Activated CD8-positive, alpha-beta T cell treated with anti-CD3 and anti-CD28 coated beads, Interleukin-2, amount 10 ng/mL, durations not matched to agents 7 days and 5 days (primary cell): ENCODE measurements at regions not wholly inside any gene's neighbourhood (a gene's known extent, or its start where the extent isn't known, plus 50 kb on each side); places are given as distances from the start of the nearest gene placed in this dataset.

ENCODE experiments used
- ATAC-seq: fragments of 150-1000 bp; cut with Tn5 transposase; one replicate; pipeline ENCODE4 v1.10.0; 2021; ENCODE audit warnings: moderate library complexity
- CTCF ChIA-PET: fragments of 350-600 bp; sonication (Branson Sonifier 250); formaldehyde crosslinking; loops from one replicate; lab custom pipeline; 2021; ENCODE audit warnings: antibody characterized with exemption; lab: Charles Lee
- POLR2A ChIA-PET: fragments of 350-600 bp; sonication (Branson Sonifier 250); formaldehyde crosslinking; loops from one replicate; lab custom pipeline; 2021; ENCODE audit warnings: antibody characterized with exemption; lab: Charles Lee
- DNase-seq: peaks from one replicate; pipeline ENCODE4 v3.0.0-alpha.2; 2020
- H3K27ac Mint-ChIP-seq: one replicate; pipeline ENCODE4 v1.8.0; 2021; ENCODE audit warnings: mild to moderate bottlenecking, mixed read lengths
- H3K27me3 Mint-ChIP-seq: one replicate; pipeline ENCODE4 v1.8.0; 2021; ENCODE audit warnings: low read depth, mixed read lengths
- H3K36me3 Mint-ChIP-seq: one replicate; pipeline ENCODE4 v1.8.0; 2021; ENCODE audit warnings: low read depth, mixed read lengths
- H3K4me1 Mint-ChIP-seq: one replicate; pipeline ENCODE4 v1.8.0; 2021; ENCODE audit warnings: low read depth, mixed read lengths
- H3K4me3 Mint-ChIP-seq: one replicate; pipeline ENCODE4 v1.8.0; 2021; ENCODE audit warnings: mild to moderate bottlenecking, mixed read lengths
- H3K9me3 Mint-ChIP-seq: one replicate; pipeline ENCODE4 v1.8.0; 2022; ENCODE audit warnings: mixed read lengths; ENCODE audit not compliant: insufficient read depth

GRCh38 chr5:137567226-137567625 is 68.1 kb upstream of the SPOCK1 start:
- H3K4me1 Mint-ChIP-seq = peaks cover 15% of the 10 kb centered on the region
- no peaks in the 10 kb centered on the region for H3K36me3 Mint-ChIP-seq

GRCh38 chr5:137566780-137567179 is 67.7 kb upstream of the SPOCK1 start:
- Mint-ChIP-seq H3K27ac (no peak overlapping the region), H3K36me3 (no peaks in the 10 kb centered on the region), H3K9me3 (no peaks in the 10 kb centered on the region), H3K27me3 (peaks cover 10% of the 10 kb centered on the region), H3K4me3 (no peak overlapping the region), H3K4me1 (peaks cover 15% of the 10 kb centered on the region)
- no peak for DNase-seq
- ChIA-PET CTCF (no interaction called here), POLR2A (no interaction called here)
- no peak for ATAC-seq

More at GRCh38 chr5:137567226-137567625, 68.1 kb upstream of the SPOCK1 start:
- H3K4me3 Mint-ChIP-seq = no peak overlapping the region
- DNase-seq = no peak
- no peak overlapping the region for H3K27ac Mint-ChIP-seq
- peaks cover 10% of the 10 kb centered on the region for H3K27me3 Mint-ChIP-seq
- ChIA-PET CTCF (no interaction called here), POLR2A (no interaction called here)
- H3K9me3 Mint-ChIP-seq = no peaks in the 10 kb centered on the region
- no peak for ATAC-seq

- Mint-ChIP-seq H3K4me3 (no peak overlapping the region), H3K36me3 (no peaks in the 10 kb centered on the region), H3K27me3 (peaks cover 10% of the 10 kb centered on the region), H3K27ac (no peak overlapping the region), H3K9me3 (no peaks in the 10 kb centered on the region), H3K4me1 (peaks cover 15% of the 10 kb centered on the region)
- ChIA-PET POLR2A (no interaction called here), CTCF (no interaction called here)
- no peak for DNase-seq
- no peak for ATAC-seq
Observed at GRCh38 chr5:137566118-137566541, 67.0 kb upstream of the SPOCK1 start.

- no peak overlapping the region for H3K4me3 Mint-ChIP-seq
- H3K27ac Mint-ChIP-seq = no peak overlapping the region
- DNase-seq (no peak), ATAC-seq (no peak)
- H3K36me3 Mint-ChIP-seq = no peaks in the 10 kb centered on the region
- no peaks in the 10 kb centered on the region for H3K9me3 Mint-ChIP-seq
- peaks cover 10% of the 10 kb centered on the region for H3K27me3 Mint-ChIP-seq
- ChIA-PET POLR2A (no interaction called here), CTCF (no interaction called here)
- H3K4me1 Mint-ChIP-seq = peaks cover 15% of the 10 kb centered on the region
Observed at GRCh38 chr5:137565450-137565849, 66.3 kb upstream of the SPOCK1 start.

GRCh38 chr5:137564398-137564961 is 65.4 kb upstream of the SPOCK1 start:
- no peak for ATAC-seq
- H3K4me3 Mint-ChIP-seq = no peak overlapping the region

GRCh38 chr5:137563646-137564397 is 64.7 kb upstream of the SPOCK1 start:
- peaks cover 15% of the 10 kb centered on the region for H3K4me1 Mint-ChIP-seq
- no peak for DNase-seq
- H3K9me3 Mint-ChIP-seq = no peaks in the 10 kb centered on the region
- POLR2A ChIA-PET = no interaction called here
- H3K36me3 Mint-ChIP-seq = no peaks in the 10 kb centered on the region
- H3K27me3 Mint-ChIP-seq = peaks cover 15% of the 10 kb centered on the region
- no peak overlapping the region for H3K4me3 Mint-ChIP-seq
- CTCF ChIA-PET = no interaction called here
- ATAC-seq = no peak
- no peak overlapping the region for H3K27ac Mint-ChIP-seq

More at GRCh38 chr5:137564398-137564961, 65.4 kb upstream of the SPOCK1 start:
- ChIA-PET CTCF (no interaction called here), POLR2A (no interaction called here)
- no peaks in the 10 kb centered on the region for H3K9me3 Mint-ChIP-seq
- H3K36me3 Mint-ChIP-seq = no peaks in the 10 kb centered on the region
- no peak for DNase-seq
- H3K27me3 Mint-ChIP-seq = peaks cover 12% of the 10 kb centered on the region
- H3K4me1 Mint-ChIP-seq = peaks cover 15% of the 10 kb centered on the region
- H3K27ac Mint-ChIP-seq = no peak overlapping the region

- Mint-ChIP-seq H3K9me3 (no peaks in the 10 kb centered on the region), H3K27me3 (peaks cover 15% of the 10 kb centered on the region), H3K27ac (no peak overlapping the region), H3K4me1 (peaks cover 15% of the 10 kb centered on the region), H3K36me3 (no peaks in the 10 kb centered on the region), H3K4me3 (no peak overlapping the region)
- CTCF ChIA-PET = interaction anchor here (1.3 kb wide), 1 partner anchor 65 kb away, joined by 3 read pairs; the partner anchor contains the start of gene SPOCK1
- ATAC-seq (no peak), DNase-seq (no peak)
- POLR2A ChIA-PET = no interaction called here
Observed at GRCh38 chr5:137563301-137563645, 64.1 kb upstream of the SPOCK1 start.

- Mint-ChIP-seq H3K27me3 (peaks cover 15% of the 10 kb centered on the region), H3K4me1 (peaks cover 15% of the 10 kb centered on the region), H3K9me3 (no peaks in the 10 kb centered on the region), H3K4me3 (no peak overlapping the region), H3K27ac (no peak overlapping the region), H3K36me3 (no peaks in the 10 kb centered on the region)
- no peak for ATAC-seq
- no peak for DNase-seq
- ChIA-PET CTCF (no interaction called here), POLR2A (no interaction called here)
Observed at GRCh38 chr5:137561608-137562007, 62.5 kb upstream of the SPOCK1 start.

- ChIA-PET POLR2A (no interaction called here), CTCF (interaction anchor here (0.6 kb wide), 1 partner anchor 1450 kb away, joined by 3 read pairs; no protein-coding TSS in a partner anchor)
- Mint-ChIP-seq H3K27ac (no peak overlapping the region), H3K36me3 (no peaks in the 10 kb centered on the region), H3K4me3 (no peak overlapping the region), H3K4me1 (peaks cover 15% of the 10 kb centered on the region), H3K27me3 (peaks cover 12% of the 10 kb centered on the region), H3K9me3 (no peaks in the 10 kb centered on the region)
- no peak for ATAC-seq
- no peak for DNase-seq
Observed at GRCh38 chr5:137560420-137560819, 61.3 kb upstream of the SPOCK1 start.
